NB4 (cell line): ENCODE measurements at regions not wholly inside any gene's neighbourhood (a gene's known extent, or its start where the extent isn't known, plus 50 kb on each side); places are given as distances from the start of the nearest gene placed in this dataset.

Experiments used
- CTCF ChIP-seq: IDR thresholded peaks from one replicate; pipeline ENCODE4 v1.5.1; 2012; ENCODE audit warnings: low read depth, low read length
- MAX ChIP-seq: IDR thresholded peaks from 2 replicates; pipeline ENCODE4 v1.6.1; 2011; ENCODE audit warnings: low read depth, low read length
- POLR2A ChIP-seq: IDR thresholded peaks from 2 replicates; pipeline ENCODE4 v1.6.1; 2011; ENCODE audit warnings: mild to moderate bottlenecking; ENCODE audit not compliant: insufficient read length; ENCODE audit errors: extremely low read depth

GRCh38 chr7:142451817-142452216 lies 194.0 kb upstream of the PRSS58 start:
- no peak for TF ChIP-seq CTCF
- TF ChIP-seq POLR2A = no peak
- TF ChIP-seq MAX = no peak
